Suprapubic skin (tissue), 4 donors: ENCODE measurements at regions not wholly inside any gene's neighbourhood (a gene's known extent, or its start where the extent isn't known, plus 50 kb on each side); places are given as distances from the start of the nearest gene placed in this dataset.

Source experiments
- DNase-seq, 2 donors: peaks; one replicate each; pipeline ENCODE4 v3.0.0-alpha.2; 2019; ENCODE audit warnings: low spot score in 2 of 2
- H3K27ac ChIP-seq: fragments of 200-600 bp; sonication (generic); one replicate; pipeline ENCODE4 v1.5.1; 2019
- H3K27me3 ChIP-seq: fragments of 200-600 bp; sonication (generic); one replicate; pipeline ENCODE4 v1.5.1; 2019
- H3K36me3 ChIP-seq: fragments of 200-600 bp; sonication (generic); one replicate; pipeline ENCODE4 v1.5.1; 2019
- H3K4me1 ChIP-seq: fragments of 200-600 bp; sonication (generic); one replicate; pipeline ENCODE4 v1.5.1; 2019
- H3K4me3 ChIP-seq: fragments of 200-600 bp; sonication (generic); one replicate; pipeline ENCODE4 v1.5.1; 2019; ENCODE audit warnings: mild to moderate bottlenecking
- H3K9me3 ChIP-seq: fragments of 200-600 bp; sonication (generic); one replicate; pipeline ENCODE4 v1.5.1; 2019
- EP300 ChIP-seq: sonication (generic); formaldehyde crosslinking; IDR thresholded peaks from one replicate; pipeline ENCODE4 v1.6.1; 2017; ENCODE audit warnings: antibody characterized with exemption
- POLR2A ChIP-seq, 2 donors: fragments of 450-650 bp; IDR thresholded peaks; one replicate each; pipeline ENCODE4 v1.6.1; 2017; ENCODE audit warnings: antibody characterized with exemption in 2 of 2, mild to moderate bottlenecking in 2 of 2, moderate library complexity in 2 of 2
- POLR2AphosphoS5 ChIP-seq, 3 donors: sonication (generic); formaldehyde crosslinking; IDR thresholded peaks; one replicate each; pipeline ENCODE4 v1.6.1; 2017; ENCODE audit warnings: antibody characterized with exemption in 3 of 3
- WGBS: methylation state at CpG from one replicate; pipeline ENCODE4 v1.1.5; 2018; 5-methylcytosine and 5-hydroxymethylcytosine counted together
- TF ChIP-seq, protein P1 (sequence below), 2 donors: fragments of 200-600 bp in 1 of 2; fragments of 450-650 bp in 1 of 2; sonication (generic) in 1 of 2; IDR thresholded peaks; one replicate each; pipeline ENCODE4 v1.5.1; 2016 to 2019; ENCODE audit warnings: antibody characterized with exemption in 2 of 2, mild to moderate bottlenecking in 1 of 2, moderate library complexity in 1 of 2

DNA sequence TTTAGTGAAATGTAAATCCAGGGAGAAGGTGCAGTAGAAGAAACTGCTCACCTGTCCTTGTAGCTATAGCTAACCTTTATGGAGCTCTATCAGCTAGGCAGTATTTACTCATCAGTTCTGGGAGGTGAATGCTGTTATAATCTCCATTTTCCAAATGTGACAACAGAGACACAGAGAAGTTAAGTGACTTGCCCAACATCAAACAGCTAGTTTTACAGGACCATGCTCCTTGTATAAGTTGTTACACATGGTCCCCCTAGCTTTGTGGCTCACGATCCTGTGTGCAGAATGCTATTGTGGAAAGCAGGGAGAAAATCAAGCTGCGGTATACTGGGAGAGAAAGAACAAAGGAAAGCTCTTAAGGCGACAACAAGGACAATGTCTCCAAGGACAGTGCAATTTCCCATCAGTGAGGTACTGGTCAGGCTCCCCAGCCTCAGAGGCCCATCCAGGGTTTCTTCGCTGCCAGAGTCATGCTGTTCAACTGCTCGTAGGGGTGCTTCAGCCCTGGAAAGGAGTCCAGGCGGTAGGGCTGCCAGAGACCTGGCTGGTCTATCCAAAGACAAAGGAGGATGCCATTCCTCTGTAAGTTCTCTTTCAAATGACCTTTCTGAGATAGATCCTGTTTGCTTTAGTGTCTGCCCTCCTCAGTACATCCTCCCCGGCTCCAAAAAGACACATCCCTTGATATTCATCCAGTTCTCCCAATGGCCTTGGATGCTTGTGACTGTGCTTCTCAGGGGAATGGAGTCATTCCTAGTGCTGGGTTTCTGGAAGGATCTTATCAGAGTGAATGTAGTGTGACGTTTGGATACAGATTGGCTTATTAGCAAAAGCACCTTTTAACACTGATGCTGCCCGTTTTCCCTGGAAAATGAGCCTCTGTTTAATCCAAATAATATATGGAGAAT lies 95.5 kb downstream of the ARF6 start:
- Histone ChIP-seq H3K36me3 (no peaks in the 10 kb centered on the region), H3K27me3 (no peaks in the 10 kb centered on the region), H3K4me3 (no peak overlapping the region), H3K9me3 (no peaks in the 10 kb centered on the region), H3K27ac (no peak overlapping the region), H3K4me1 (peaks cover 3% of the 10 kb centered on the region)
- TF ChIP-seq, protein P1, sequence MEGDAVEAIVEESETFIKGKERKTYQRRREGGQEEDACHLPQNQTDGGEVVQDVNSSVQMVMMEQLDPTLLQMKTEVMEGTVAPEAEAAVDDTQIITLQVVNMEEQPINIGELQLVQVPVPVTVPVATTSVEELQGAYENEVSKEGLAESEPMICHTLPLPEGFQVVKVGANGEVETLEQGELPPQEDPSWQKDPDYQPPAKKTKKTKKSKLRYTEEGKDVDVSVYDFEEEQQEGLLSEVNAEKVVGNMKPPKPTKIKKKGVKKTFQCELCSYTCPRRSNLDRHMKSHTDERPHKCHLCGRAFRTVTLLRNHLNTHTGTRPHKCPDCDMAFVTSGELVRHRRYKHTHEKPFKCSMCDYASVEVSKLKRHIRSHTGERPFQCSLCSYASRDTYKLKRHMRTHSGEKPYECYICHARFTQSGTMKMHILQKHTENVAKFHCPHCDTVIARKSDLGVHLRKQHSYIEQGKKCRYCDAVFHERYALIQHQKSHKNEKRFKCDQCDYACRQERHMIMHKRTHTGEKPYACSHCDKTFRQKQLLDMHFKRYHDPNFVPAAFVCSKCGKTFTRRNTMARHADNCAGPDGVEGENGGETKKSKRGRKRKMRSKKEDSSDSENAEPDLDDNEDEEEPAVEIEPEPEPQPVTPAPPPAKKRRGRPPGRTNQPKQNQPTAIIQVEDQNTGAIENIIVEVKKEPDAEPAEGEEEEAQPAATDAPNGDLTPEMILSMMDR (IDR thresholded peaks at IDR 0.05) = no peak
- no peak for TF ChIP-seq EP300
- TF ChIP-seq POLR2AphosphoS5 (IDR thresholded peaks at IDR 0.05) = no peak
- no peak for TF ChIP-seq POLR2A (IDR thresholded peaks at IDR 0.05)
- WGBS = 92% methylated on average over 9 of the region's 9 CpGs
- no peak for DNase-seq

DNA sequence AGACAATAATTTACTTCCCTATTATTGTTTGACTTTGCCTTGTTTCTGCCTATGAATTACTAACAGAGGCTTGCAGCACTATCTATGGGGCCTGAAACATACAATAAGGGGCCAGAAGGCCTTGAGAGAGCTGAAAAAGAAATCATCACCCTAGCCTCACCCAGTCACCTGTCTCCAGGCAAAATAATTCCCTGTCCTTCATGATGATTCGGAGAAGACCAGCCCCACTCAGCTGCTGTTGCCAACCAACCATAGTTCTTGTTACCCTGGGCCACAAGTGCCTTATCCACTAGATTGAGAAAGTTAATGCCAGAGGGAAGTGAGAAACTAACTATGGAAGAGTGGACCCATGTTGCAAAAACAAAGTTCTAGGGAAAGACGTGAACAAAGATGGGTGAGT lies 97.1 kb downstream of the ARF6 start:
- TF ChIP-seq POLR2AphosphoS5 (IDR thresholded peaks at IDR 0.05) (no peak), POLR2A (IDR thresholded peaks at IDR 0.05) (no peak), EP300 (no peak)
- TF ChIP-seq, protein P1 (IDR thresholded peaks at IDR 0.05) = no peak
- 97% methylated on average over 2 of the region's 2 CpGs for WGBS
- H3K27me3 ChIP-seq = no peaks in the 10 kb centered on the region
- H3K36me3 ChIP-seq = no peaks in the 10 kb centered on the region
- H3K9me3 ChIP-seq = no peaks in the 10 kb centered on the region
- no peak overlapping the region for H3K4me3 ChIP-seq
- peaks cover 3% of the 10 kb centered on the region for H3K4me1 ChIP-seq
- DNase-seq = no peak
- no peak overlapping the region for H3K27ac ChIP-seq

DNA sequence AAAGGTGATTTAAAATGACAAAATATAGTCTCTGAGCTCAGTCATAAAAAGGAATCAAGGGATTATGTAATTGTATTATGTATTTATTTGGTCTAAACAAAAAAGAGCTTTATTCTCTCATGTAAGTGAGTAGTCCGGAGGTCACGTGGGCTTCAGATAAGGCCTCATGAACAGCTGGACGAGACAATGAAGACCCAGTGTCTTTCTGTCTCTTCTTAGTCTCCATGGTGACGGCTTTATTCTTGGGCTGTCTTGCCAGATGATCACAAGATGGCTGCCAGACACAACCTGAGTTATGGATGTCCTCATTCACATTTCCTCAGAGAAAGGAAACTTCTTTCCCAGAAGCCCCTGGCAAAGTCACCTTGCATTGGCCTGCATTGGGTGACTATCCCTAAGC lies 98.6 kb downstream of the ARF6 start:
- 89% methylated on average over 4 of the region's 4 CpGs for WGBS
- TF ChIP-seq POLR2A (IDR thresholded peaks at IDR 0.05) (no peak), POLR2AphosphoS5 (IDR thresholded peaks at IDR 0.05) (no peak), EP300 (no peak)
- TF ChIP-seq, protein P1 (IDR thresholded peaks at IDR 0.05) = no peak
- no peak overlapping the region for H3K27ac ChIP-seq
- H3K36me3 ChIP-seq = no peaks in the 10 kb centered on the region
- no peaks in the 10 kb centered on the region for H3K9me3 ChIP-seq
- no peak for DNase-seq
- peaks cover 3% of the 10 kb centered on the region for H3K4me1 ChIP-seq
- H3K4me3 ChIP-seq = no peak overlapping the region
- H3K27me3 ChIP-seq = no peaks in the 10 kb centered on the region

DNA sequence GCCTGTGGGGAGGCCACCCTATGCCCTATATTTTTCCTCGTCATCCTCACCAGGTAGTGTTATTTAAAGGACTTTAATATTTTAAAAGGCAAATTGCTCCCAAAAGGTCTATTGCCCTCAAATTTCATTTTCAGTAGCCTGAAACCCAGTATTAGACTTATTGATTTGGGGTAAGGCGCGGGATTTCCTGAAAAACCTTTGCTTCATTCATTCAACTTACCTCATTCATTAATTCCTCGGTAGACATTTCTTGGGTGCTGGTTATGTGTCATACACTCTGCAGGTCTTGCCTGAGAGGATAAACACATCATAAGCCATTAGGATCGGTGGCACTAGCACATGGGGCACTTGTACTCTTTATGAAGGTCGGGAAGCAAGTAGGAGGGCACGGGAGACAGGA lies 99.2 kb downstream of the ARF6 start:
- peaks cover 3% of the 10 kb centered on the region for H3K4me1 ChIP-seq
- no peak for DNase-seq
- H3K9me3 ChIP-seq = no peaks in the 10 kb centered on the region
- 95% methylated on average over 7 of the region's 7 CpGs for WGBS
- no peak overlapping the region for H3K4me3 ChIP-seq
- no peak overlapping the region for H3K27ac ChIP-seq
- TF ChIP-seq, protein P1 (IDR thresholded peaks at IDR 0.05) = no peak
- TF ChIP-seq POLR2AphosphoS5 (IDR thresholded peaks at IDR 0.05) (no peak), EP300 (no peak), POLR2A (IDR thresholded peaks at IDR 0.05) (no peak)
- H3K36me3 ChIP-seq = no peaks in the 10 kb centered on the region
- no peaks in the 10 kb centered on the region for H3K27me3 ChIP-seq

DNA sequence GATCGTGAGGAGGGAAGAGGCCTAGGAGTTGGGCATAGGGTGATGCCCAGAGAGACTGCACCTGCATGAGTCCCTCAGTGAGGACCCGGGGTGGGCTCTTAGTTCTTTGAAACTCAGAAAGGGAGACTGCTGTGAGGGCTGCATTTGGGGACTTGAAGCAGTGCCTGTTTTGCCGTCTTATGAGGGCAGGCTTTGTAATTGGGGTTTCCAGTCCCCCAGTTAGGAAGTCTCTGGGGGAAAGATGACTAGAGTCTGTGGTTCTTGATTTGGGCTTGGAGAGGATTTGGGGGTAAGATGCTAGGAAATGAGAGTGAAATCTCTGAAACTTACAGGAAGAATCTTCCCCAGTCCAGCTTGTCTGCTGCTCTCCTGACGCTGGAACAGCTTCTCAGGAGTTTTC lies 99.6 kb downstream of the ARF6 start:
- no peak for DNase-seq
- Histone ChIP-seq H3K4me1 (peaks cover 3% of the 10 kb centered on the region), H3K27me3 (no peaks in the 10 kb centered on the region), H3K27ac (no peak overlapping the region), H3K36me3 (no peaks in the 10 kb centered on the region), H3K9me3 (no peaks in the 10 kb centered on the region), H3K4me3 (no peak overlapping the region)
- WGBS = 79% methylated on average over 4 of the region's 4 CpGs
- TF ChIP-seq EP300 = no peak
- no peak for TF ChIP-seq POLR2AphosphoS5 (IDR thresholded peaks at IDR 0.05)
- TF ChIP-seq, protein P1 (IDR thresholded peaks at IDR 0.05) = no peak
- no peak for TF ChIP-seq POLR2A (IDR thresholded peaks at IDR 0.05)
